Glomerular visceral epithelial cell (primary cell): ENCODE measurements at regions not wholly inside any gene's neighbourhood (a gene's known extent, or its start where the extent isn't known, plus 50 kb on each side); places are given as distances from the start of the nearest gene placed in this dataset.
A peak's percentile ranks its signal among the peaks of the same experiment; 100 is the strongest.

Source experiments
- DNase-seq: peaks from one replicate; pipeline ENCODE4 v3.0.0-alpha.2; 2016; ENCODE audit errors: extremely low spot score

GRCh38 chr1:101152633-101153032 is 84.2 kb upstream of the S1PR1 start:
- no peak for DNase-seq

- no peak for DNase-seq
Measured at GRCh38 chr1:101151286-101151685, 85.5 kb upstream of the S1PR1 start.

- no peak for DNase-seq
Measured at GRCh38 chr1:101150670-101151069, 86.1 kb upstream of the S1PR1 start.

- no peak for DNase-seq
Measured at GRCh38 chr1:101150266-101150665, 86.6 kb upstream of the S1PR1 start.

GRCh38 chr1:101148980-101149379 is 87.8 kb upstream of the S1PR1 start:
- DNase-seq, result no peak

- no peak for DNase-seq
Measured at GRCh38 chr1:101147381-101147780, 89.4 kb upstream of the S1PR1 start.

GRCh38 chr1:101145449-101145820 is 91.4 kb upstream of the S1PR1 start:
- no peak for DNase-seq

GRCh38 chr1:101144671-101145448 is 92.0 kb upstream of the S1PR1 start:
- no peak for DNase-seq

- no peak for DNase-seq
Measured at GRCh38 chr1:101142244-101142643, 94.6 kb upstream of the S1PR1 start.

- no peak for DNase-seq
Measured at GRCh38 chr1:101141376-101141775, 95.4 kb upstream of the S1PR1 start.

- no peak for DNase-seq
Measured at GRCh38 chr1:101139821-101140718, 96.7 kb upstream of the S1PR1 start.

- no peak for DNase-seq
Measured at GRCh38 chr1:101139130-101139529, 97.7 kb upstream of the S1PR1 start.

- peak; percentile 78 for DNase-seq
Measured at GRCh38 chr1:101137144-101138126, 99.4 kb upstream of the S1PR1 start.

GRCh38 chr1:101136739-101137138 is 100.1 kb upstream of the S1PR1 start:
- peak; percentile 45 for DNase-seq

GRCh38 chr1:101136271-101136670 is 100.5 kb upstream of the S1PR1 start:
- DNase-seq, result no peak

GRCh38 chr1:101135526-101135925 is 101.3 kb upstream of the S1PR1 start:
- no peak for DNase-seq

- DNase-seq, result no peak
Measured at GRCh38 chr1:101131239-101131843, 105.5 kb upstream of the S1PR1 start.

- DNase-seq, result peak; percentile 96
Measured at GRCh38 chr1:101130673-101131072, 105.1 kb upstream of the DPH5 start.

- peak; percentile 34 for DNase-seq
Measured at GRCh38 chr1:101128846-101129245, 103.3 kb upstream of the DPH5 start.

- peak; percentile 42 for DNase-seq
Measured at GRCh38 chr1:101128211-101128727, 102.7 kb upstream of the DPH5 start.

GRCh38 chr1:101124405-101124804 is 98.8 kb upstream of the DPH5 start:
- no peak for DNase-seq
